ENCODE measurements at regions not wholly inside any gene's neighbourhood (a gene's known extent, or its start where the extent isn't known, plus 50 kb on each side); places are given as distances from the start of the nearest gene placed in this dataset.

GRCh38 chr15:46265664-46266347, 631.0 kb downstream of the SQOR start:
- peak; percentile 40 for DNase-seq

GRCh38 chr15:46266661-46267060, 631.8 kb downstream of the SQOR start:
- DNase-seq: peak; percentile 93

GRCh38 chr15:46270481-46271147, 635.8 kb downstream of the SQOR start:
- peak; percentile 25 for DNase-seq

- DNase-seq: no peak
Observed at GRCh38 chr15:46275701-46276100, 640.9 kb downstream of the SQOR start.

- no peak for DNase-seq
Observed at GRCh38 chr15:46277451-46277850, 642.6 kb downstream of the SQOR start.

- DNase-seq: peak; percentile 96
Observed at GRCh38 chr15:46278062-46278461, 643.2 kb downstream of the SQOR start.

- DNase-seq: peak; percentile 98
Observed at GRCh38 chr15:46278486-46279090, 643.8 kb downstream of the SQOR start.

GRCh38 chr15:46280762-46281542, 646.1 kb downstream of the SQOR start:
- peak; percentile 92 for DNase-seq

GRCh38 chr15:46293550-46293949, 658.7 kb downstream of the SQOR start:
- no peak for DNase-seq

GRCh38 chr15:46296002-46296401, 661.2 kb downstream of the SQOR start:
- DNase-seq: no peak

- DNase-seq: no peak
Observed at GRCh38 chr15:46296797-46297196, 662.0 kb downstream of the SQOR start.

GRCh38 chr15:46297766-46298165, 662.9 kb downstream of the SQOR start:
- DNase-seq: no peak

- DNase-seq: no peak
Observed at GRCh38 chr15:46300716-46301115, 665.9 kb downstream of the SQOR start.

- DNase-seq: peak; percentile 57
Observed at GRCh38 chr15:46301291-46301690, 666.5 kb downstream of the SQOR start.

GRCh38 chr15:46301826-46302225, 667.0 kb downstream of the SQOR start:
- no peak for DNase-seq

- DNase-seq: peak; percentile 54
Observed at GRCh38 chr15:46304321-46304720, 669.5 kb downstream of the SQOR start.

- DNase-seq: no peak
Observed at GRCh38 chr15:46307746-46308145, 672.9 kb downstream of the SQOR start.

- DNase-seq: peak; percentile 89
Observed at GRCh38 chr15:46309914-46310313, 675.1 kb downstream of the SQOR start.

GRCh38 chr15:46312133-46312740, 677.4 kb downstream of the SQOR start:
- peak; percentile 92 for DNase-seq

GRCh38 chr15:46315434-46315833, 680.6 kb downstream of the SQOR start:
- DNase-seq: peak; percentile 96

GRCh38 chr15:46316024-46316423, 681.2 kb downstream of the SQOR start:
- peak; percentile 71 for DNase-seq

GRCh38 chr15:46317029-46317428, 682.2 kb downstream of the SQOR start:
- peak; percentile 89 for DNase-seq

GRCh38 chr15:46322753-46323152, 687.9 kb downstream of the SQOR start:
- DNase-seq: peak; percentile 61
